ENCODE measurements at regions not wholly inside any gene's neighbourhood (a gene's known extent, or its start where the extent isn't known, plus 50 kb on each side); places are given as distances from the start of the nearest gene placed in this dataset.
"Not testable (repeated sequence)": the region's sequence is repeated elsewhere in the genome, so short reads cannot be mapped to it uniquely, and the experiment has no call there.

DNA sequence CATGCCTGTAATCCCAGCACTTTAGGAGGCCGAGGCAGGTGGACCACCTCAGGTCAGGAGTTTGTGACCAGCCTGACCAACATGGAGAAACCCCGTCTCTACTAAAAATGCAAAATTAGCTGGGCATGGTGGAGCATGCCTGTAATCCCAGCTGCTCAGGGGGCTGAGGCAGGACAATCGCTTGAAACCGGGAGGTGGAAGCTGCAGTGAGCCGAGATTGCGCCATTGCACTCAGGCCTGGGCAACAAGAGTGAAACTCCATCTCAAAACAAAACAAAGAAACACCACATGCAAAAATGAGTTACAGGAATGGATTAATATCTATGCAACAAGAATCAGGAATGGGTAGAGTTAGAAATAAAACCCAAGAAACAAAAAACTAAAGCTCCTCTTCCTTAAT, 462.3 kb upstream of the POM121L12 start:
- DNase-seq: not testable (repeated sequence)

- DNase-seq: no peak
Observed at GRCh38 chr7:52571026-52571425, 464.4 kb upstream of the POM121L12 start.

GRCh38 chr7:52569151-52569550, 466.3 kb upstream of the POM121L12 start:
- no peak for DNase-seq

- DNase-seq: no peak
Observed at GRCh38 chr7:52565974-52566373, 469.5 kb upstream of the POM121L12 start.

DNA sequence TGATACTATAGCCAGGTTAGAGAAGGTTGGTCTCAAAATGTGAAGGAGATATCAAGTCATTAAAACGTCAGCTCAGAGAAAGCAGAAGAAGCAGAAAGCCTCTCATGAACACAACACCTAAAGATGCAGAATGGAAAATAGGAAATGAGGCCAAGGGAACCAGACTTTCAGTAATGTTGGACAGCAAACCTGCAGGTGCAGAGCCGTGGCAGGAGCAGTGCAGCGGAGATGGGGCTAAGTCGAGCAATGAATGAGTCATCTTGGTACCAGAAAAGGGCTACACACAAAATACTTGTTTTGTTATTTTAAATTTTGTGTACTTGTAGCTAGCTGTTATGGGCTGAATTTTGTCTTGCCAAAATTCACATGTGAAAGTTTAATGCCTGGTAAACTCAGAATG, 479.6 kb upstream of the POM121L12 start:
- no peak for DNase-seq

GRCh38 chr7:52547308-52547910, 488.0 kb upstream of the POM121L12 start:
- DNase-seq: no peak

DNA sequence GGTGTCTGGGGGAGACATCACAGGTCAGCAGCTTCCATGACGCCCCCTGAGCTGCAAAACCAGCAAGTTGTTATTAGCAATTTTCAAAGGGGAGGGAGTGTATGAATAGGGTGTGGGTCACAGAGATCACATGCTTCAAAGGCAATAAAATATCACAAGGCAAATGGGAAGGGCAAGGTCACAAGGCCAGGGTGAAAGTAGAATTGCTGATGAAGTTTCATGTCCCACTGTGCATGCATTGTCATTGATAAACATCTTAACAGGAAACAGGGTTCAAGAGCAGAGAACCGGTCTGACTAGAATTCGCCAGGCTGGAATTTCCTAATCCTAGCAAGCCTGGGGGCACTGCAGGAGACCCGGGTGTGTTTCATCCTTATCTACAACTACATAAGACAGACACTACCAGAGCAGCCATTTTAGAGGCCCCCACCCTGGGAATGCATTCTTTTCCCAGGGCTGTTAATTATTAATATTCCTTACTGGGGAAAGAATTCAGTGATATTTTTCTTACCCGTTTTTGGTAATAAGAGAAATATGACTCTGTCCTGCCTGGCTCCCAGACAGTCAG, 494.2 kb upstream of the POM121L12 start:
- not testable (repeated sequence) for DNase-seq

DNA sequence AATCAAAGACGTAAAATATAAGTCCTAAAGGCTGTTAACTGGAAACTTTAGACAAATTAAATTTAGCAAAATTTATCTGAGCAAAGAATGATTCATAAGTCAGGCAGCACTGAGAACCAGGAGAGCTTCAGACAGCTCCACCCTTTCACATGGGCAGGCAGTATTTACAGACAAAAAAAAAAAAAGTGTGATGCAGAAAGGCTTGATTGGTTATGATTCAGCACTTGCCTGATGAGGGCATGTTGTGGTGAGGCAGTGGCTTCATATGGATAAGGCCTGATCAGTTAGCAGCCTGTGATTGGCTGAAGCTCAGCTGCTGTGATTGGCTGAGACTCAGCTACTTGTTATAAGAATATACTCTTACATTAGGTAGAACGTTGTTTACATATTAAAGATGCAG, 495.4 kb upstream of the POM121L12 start:
- DNase-seq: no peak

DNA sequence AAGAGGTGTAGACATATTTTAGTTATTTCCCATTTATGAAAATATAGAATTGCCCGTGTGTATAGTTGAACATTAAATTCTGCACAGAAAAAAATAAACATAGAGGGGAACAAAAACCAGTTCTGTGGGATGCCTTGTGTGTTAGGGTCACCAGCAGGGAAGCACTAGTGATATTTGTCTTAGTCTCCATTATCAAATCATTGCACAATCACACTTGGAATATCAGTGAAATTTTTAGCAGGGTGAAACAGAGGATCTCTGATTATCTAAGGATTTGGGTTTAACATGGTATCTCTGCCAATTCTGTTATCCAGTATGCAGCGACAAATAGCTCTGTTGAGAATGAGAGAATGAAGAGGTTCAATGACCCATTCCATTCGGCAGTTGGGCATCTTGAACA, 496.0 kb upstream of the POM121L12 start:
- no peak for DNase-seq

GRCh38 chr7:52537051-52537450, 498.4 kb upstream of the POM121L12 start:
- DNase-seq: no peak

- no peak for DNase-seq
Observed at GRCh38 chr7:52525772-52526341, 509.6 kb upstream of the POM121L12 start.

GRCh38 chr7:52518869-52519268, 516.6 kb upstream of the POM121L12 start:
- no peak for DNase-seq

DNA sequence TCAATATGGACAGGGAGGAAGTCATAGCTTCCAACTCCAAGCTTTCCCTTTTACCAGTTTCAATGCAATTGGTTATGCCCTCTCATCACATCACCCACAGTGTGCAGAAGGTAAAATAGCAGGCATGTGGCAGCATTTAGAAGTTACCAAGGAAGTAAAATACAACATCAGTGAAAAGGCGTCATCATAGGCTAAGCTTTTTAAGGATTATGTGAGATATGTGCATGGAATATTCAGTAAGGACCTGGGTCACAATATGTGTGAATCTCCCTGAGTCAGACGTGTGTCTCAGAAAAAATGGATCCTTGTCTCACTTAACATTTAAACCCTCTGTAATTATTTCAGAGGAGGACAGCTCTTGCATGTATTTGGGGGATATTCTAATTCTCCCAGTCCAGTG, 522.8 kb upstream of the POM121L12 start:
- no peak for DNase-seq

- DNase-seq: no peak
Observed at GRCh38 chr7:52507546-52508255, 527.7 kb upstream of the POM121L12 start.

DNA sequence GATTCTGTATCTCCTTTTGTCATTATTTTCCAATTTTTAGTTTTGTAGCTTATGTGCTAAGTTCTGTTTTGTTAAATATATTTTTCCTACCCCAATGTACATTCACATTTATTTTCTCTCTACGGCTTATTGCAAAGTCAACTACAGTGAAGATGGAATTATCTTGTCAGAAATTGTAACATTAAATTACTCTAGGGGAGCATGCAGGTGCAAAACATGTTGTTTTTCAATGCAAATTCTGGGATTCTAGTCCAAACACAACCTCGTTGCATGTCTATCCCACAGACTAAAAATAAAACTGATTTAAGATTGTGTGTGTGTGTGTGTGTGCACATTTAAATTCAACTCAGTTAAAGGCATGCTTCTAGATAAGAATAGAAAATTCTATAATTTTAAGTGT, 529.1 kb upstream of the POM121L12 start:
- no peak for DNase-seq

GRCh38 chr7:52504561-52504960, 530.9 kb upstream of the POM121L12 start:
- DNase-seq: no peak

DNA sequence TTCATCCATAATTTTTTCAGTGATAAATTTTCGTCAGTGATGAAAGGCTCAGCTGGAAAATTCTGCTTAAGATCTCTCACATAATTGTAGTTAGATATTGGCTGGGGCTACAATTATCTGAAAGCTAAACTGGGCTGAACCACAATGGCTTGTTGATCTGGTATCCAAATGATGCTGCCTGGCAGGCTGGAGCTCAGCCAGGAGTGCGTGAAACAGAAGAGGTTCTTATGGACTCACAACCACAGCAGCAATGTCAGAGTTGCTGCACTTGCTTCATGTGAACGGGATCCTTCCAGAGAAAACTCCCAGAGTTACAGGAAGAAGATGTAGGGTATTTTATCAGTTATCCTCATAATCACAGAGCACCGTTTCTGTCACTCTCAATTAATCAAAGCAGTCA, 533.2 kb upstream of the POM121L12 start:
- DNase-seq: no peak

DNA sequence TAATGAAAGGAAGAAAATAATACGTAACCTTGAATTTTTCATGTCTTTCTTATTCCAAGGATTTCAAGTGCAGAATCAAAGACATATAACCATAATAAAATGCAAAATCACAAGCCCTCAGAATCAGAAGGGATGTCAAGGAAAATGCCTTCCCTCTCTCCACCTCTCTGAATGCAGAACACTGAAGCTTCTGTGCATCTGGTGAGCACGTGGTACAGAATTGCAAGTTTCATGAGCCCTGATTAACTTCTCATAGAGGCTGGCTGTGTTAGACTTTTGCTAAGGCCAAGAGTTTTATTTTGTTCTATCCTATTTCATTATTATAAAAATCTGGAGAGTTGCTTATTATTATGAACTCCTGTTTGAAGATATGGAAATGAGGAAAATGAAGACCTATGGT, 533.7 kb upstream of the POM121L12 start:
- no peak for DNase-seq

GRCh38 chr7:52500841-52501240, 534.6 kb upstream of the POM121L12 start:
- DNase-seq: no peak

DNA sequence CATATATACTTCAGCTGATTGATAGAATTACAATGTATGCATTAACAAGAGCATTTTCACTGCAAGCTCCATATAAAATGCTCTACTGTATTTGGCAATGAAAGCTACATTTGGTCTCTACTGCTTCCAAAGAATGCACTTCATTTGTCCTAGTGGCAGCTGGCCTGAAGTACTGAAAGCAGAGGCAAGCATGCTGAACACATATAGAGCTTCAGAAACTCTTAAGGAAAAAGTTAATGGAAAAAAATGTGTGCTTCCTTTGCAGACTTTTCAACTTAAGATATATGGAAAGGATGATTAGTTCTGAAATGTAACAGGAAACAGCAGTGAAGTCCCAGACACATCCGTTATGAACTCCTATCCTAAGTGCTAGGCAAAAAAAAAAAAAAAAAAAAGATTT, 537.1 kb upstream of the POM121L12 start:
- no peak for DNase-seq

- DNase-seq: no peak
Observed at GRCh38 chr7:52486267-52486666, 549.2 kb upstream of the POM121L12 start.

- no peak for DNase-seq
Observed at GRCh38 chr7:52482076-52482475, 553.4 kb upstream of the POM121L12 start.

- DNase-seq: no peak
Observed at GRCh38 chr7:52481571-52481970, 553.9 kb upstream of the POM121L12 start.

DNA sequence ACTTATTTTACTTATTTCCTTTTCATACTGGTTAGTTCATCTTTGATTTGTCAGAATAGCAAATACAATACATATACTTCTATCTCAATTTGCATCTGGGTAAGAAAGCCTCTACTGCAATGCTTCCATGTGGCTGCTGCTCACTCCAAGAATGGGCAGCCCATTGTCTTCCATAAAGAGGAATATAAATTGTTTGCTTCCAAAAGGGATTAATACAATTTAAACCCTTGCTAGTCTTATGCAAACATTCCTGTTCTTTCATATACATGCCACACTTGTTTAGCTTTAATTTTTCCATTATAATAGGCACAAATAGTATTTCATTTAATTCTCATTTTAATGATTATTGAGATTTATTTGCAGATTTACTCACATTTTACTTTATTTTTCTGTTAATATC, 555.4 kb upstream of the POM121L12 start:
- DNase-seq: no peak
